Activated CD4-positive, alpha-beta T cell treated with anti-CD3 and anti-CD28 coated beads for 4 hours (primary cell): ENCODE measurements at regions not wholly inside any gene's neighbourhood (a gene's known extent, or its start where the extent isn't known, plus 50 kb on each side); places are given as distances from the start of the nearest gene placed in this dataset.
"Not testable (repeated sequence)": the region's sequence is repeated elsewhere in the genome, so short reads cannot be mapped to it uniquely, and the experiment has no call there.

Source experiments
- DNase-seq, 2 donors: peaks; one replicate each; pipeline ENCODE4 v3.0.0-alpha.2; 2020

DNA sequence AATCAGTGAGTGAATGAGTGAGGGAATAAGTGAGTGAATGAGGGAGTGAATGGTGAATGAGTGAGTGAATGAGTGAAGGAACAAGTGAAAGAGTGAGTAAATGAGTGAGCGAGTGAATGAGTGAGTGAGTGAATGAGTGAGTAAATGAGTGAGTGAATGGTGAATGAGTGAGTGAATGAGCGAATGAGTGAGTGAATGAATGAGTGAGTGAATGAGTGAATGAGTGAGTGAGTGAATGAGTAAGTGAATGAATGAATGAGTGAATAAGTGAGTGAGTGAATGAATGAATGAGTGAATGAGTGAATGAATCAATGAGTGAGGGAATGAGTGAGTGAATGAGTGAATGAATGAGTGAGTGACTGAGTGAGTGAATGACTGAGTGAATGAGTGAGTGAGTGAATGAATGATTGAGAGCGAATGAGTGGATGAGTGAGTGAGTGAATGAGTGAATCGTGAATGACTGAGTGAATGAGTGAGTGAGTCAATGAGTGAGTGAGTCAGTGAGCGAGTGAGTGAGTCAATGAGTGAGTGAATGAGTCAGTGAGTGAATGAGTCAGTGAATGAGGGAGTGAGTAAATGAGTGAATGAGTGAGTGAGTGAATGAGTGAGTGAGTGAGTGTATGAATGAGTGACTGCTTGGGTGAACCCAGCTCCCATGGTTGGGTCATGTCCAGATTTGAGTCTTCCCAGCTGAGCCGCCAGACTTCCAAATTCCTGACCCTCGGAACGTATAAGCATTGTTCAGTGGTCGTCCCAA is 133.0 kb downstream of the NPIPB11 start:
- not testable (repeated sequence) for DNase-seq

DNA sequence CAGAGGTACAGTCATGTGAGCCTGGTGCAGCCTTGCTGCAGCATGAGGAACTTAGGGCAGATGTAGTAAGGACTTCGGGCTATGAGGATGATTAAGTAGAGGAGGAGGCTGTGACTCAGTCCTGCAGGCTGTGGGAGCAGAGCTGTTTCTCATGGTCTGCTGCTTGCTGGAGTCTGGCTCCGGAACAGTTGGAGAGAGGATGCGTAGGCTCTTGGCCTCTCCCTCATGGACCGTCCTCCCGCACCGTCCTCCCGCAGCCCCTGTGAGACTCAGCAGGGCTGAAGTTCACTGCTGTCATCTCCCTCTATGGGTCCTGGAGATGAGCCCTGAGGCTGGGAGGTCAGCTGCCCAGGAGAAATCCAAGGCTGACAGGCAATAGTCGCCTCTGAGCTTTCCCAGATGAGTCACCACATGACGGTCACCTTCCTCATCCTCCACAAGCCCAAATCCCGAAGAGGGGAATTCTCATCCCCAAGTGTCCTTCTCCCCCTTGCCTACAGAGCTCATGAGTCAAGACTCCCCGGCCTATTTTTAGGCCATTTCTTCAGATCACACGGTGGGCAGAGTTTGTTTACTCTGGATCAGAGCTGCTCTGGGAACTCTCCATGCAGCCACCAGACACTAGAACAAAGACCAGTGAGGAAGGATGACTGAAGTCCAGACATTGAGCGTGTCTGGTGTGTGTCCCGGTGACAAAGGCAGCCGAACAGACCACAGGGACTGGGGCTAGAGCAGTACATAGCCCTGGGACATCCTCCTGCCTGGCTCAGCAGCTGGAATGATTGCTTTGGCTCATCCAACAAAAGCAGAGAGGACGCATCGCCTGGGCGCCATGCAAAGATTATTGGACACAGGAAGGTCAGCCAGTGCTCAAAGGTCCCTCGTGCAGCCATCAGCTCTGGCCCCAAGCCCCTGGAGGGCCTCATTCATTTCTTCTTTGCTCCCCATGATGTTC is 134.5 kb downstream of the NPIPB11 start:
- DNase-seq: not testable (repeated sequence)

DNA sequence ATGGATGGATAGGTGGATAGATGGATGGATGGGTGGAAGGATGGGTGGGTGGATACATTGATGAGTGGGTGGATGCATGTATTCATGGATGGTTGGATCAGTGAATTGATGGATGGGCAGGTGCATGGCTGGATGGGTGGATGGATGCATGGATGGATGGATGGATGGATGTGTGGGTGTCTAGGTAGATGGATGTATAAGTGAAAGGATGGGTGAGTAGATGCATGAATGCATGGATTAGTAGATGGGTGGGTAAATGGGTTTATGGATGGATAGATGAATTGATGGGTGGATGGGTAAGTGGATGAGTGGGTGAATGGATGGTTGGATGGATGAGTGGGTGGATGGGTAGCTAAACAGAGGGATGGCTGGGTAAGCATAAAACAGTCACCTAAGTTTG is 135.6 kb downstream of the NPIPB11 start:
- DNase-seq: not testable (repeated sequence)

DNA sequence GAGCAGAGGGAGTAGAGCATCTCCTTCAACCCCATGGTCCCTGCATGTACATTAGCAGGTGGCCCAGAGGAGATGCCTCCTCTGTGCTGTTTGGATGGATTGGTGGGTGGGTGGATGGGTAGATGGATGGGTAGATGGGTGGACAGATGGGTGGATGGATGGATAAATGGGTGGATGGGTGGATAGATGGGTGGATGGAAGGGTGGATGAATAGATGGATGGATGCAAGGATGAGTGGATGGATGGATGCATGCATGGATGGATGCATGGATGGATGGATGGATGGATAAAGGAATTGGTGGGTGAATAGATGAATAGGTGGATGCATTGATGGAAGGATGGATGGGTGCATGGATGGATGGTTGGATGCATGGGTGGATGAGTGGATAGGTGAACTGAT is 136.5 kb downstream of the NPIPB11 start:
- DNase-seq: not testable (repeated sequence)

DNA sequence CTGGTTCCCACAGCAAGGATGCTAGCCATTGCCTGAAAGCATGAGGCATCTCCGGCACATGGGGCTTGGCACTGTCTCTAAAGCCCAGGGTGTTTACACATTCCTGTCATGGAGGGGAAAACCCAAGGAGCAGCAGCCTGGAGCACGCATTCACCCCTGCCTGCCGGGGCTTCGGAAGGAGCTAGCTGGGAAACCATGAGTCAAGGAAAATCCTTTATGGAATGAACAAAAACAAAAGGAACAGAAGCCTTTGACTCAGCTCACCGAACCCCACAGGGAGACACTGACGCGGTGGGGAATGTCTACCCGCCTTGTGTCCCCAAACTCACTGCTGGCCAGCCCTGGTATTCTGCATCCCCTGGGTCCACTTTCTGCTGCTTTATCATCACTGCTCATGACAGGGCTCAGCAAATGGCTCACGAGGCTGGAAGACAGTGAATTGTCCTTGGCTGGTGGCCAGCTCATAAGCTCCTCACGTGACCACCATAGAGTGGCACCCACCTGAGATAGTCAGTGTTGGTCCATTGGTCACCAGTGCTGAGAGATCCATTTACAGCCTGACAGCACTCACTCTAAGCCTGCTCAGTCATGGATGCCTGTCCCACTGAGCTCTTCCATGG is 137.2 kb downstream of the NPIPB11 start:
- DNase-seq: not testable (repeated sequence)

DNA sequence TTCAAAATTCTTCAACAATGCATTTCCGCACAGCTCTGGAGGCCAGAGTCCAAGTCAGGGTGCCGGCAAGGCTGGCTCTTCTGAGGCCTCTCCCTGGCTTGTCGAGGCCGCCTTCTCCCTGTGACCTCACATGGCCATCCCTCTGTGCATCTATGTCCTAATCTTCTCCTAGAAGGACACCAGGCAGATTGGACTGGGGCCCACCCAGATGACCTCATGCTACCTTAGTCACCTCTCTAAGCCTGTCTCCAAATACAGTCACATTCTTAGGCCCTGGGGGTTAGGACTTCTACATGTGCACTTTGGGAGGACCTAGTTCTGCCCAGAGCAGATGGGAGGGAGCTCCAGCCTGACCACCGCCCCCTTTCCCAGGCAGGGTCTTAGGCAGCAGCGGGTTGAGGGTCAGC is 137.7 kb downstream of the NPIPB11 start:
- not testable (repeated sequence) for DNase-seq

DNA sequence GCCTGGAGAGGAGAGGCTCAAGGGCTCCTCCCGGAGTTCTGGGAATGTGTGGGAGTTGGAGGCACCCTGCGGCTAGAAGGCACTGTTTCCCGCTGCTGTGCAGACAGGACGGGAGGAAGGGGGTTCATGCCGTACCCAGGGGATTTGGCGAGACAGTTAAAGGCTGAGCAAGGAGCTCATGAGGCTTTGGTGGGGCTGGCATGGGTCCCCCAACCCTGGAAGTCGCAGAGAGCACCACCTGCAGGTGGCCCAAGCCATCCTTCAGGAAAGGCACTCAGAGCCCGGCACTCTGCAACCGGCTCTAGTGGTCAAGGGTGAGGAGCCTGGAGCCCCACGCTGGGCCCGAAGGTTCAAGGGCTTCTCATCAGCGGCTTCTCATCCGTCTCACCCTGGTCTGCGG is 138.2 kb downstream of the NPIPB11 start:
- DNase-seq: not testable (repeated sequence)

DNA sequence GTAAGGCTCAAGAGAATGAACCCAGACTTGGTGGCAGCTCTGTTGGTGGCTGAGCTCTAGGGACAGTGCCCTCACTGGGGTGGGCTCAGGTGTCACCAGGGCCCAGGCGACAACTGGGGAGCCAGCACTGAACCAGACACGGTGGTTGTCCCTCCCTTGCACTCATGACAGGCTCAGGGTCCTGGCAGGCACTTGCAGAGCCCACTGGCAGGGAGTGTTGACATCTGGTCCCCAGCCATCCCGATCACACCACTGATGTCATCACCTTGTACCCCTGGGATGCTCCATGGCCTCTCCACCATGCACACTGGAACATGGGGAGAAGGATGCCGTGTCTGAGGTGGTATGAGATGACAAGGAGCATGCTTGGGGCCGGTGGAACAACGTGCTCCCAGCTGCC is 138.6 kb downstream of the NPIPB11 start:
- DNase-seq: not testable (repeated sequence)

DNA sequence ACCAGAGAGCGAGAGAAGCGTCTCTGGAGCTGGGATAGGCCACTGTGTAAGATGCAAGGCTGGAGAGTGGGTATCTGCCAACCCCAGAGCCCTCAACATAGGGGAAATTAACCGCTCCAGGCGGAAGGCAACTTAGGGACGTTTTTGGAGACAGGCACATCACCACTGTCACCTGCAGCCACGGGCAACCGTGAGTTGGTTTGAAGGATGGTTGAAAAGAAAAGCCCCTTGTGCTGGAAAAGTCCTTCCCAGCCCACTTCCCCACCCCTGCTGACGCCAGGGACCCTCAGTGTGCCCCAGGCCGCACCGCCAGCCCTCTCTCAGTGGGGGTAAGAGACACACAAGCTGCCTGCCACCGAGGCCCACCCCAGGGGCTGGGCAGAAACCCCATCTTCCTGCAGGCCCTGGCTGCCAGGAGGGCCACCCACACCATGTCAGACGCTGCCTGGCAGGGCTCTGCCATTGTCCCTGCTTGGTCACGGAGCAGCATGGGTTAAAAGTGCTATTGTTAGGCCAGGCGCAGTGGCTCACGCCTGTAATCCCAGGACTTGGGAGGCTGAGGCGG is 139.4 kb downstream of the NPIPB11 start:
- not testable (repeated sequence) for DNase-seq

DNA sequence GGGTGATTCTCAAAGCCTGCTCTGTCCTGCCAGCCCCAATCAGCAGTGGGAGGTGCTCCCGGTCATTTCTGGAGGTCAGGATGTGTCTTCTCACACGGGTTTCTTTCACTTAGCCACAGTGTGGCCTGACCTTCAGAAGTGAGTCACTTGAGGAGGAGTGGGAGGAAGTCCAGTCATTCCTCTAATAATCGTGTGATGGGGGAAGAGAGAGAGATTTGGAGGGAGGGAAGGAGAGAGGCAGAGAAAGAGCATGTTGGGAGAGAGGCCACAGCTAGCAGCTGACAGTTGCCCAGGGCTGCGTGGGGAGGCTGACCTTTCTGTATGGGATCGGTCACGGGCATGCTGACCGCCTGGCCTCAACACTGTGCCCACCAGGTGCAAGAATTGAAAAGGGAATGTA is 139.9 kb downstream of the NPIPB11 start:
- DNase-seq: not testable (repeated sequence)

DNA sequence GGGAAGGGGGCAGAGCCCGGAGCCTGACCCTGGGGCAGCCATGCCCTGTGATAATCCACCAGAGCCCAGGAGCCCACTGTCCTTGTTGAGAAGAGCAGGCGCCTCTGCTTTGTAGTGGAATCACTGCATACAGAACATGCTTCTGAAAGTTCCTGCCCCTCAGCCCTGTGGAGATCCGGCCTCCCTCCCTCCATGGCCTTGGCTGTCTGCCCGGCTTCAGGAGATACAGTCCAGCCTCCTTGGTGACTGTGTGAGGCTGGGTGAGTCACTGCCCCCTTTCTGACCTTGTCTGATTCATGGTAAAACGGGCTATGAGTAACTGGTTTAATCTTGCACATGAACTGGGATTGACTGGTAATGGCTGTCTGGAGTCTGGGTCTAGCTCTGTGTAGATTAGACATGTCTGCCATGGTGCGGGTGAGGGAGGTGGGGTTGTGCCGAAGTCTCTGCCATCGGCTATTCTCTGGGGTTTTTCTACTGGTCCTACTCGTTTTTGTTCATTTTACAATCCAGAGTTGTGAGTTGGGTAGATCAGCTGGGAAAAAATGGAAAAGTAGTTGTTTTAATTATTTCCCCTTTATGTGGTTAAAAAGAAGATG is 141.2 kb downstream of the NPIPB11 start:
- DNase-seq: peak in 1 of 2 donors; percentile 8

DNA sequence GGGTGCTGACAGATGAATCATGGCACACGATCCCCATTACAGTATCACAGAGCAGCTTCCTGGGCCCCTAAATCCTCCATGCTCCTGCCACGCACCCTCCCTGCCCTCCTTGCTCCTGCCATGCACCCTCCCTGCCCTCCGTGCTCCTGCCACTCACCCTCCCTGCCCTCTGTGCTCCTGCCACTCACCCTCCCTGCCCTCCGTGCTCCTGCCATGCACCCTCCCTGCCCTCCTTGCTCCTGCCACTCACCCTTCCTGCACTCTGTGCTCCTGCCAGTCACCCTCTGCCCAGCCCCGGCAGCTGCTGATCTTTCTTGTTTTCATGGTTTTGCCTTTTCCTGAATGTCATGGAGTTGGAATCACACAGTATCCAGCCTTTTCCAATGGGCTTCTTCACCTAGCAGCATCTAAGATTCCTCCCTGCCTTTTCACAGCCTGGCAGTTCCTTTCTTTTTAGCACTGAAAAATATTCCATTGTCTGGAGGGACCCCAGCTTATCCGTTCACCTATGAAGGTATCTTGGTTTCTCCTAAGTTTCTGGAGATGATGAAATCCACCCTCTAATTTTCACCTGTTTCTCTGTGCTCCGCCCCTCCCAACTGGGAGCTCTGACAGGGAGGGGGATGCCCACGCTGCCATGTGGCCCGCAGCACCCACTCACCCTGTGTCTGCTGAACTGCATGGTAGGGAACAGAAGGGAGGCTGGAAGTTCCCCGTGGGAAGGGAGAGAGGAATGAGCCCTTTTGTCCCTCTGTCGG is 142.3 kb downstream of the NPIPB11 start:
- not testable (repeated sequence) for DNase-seq

DNA sequence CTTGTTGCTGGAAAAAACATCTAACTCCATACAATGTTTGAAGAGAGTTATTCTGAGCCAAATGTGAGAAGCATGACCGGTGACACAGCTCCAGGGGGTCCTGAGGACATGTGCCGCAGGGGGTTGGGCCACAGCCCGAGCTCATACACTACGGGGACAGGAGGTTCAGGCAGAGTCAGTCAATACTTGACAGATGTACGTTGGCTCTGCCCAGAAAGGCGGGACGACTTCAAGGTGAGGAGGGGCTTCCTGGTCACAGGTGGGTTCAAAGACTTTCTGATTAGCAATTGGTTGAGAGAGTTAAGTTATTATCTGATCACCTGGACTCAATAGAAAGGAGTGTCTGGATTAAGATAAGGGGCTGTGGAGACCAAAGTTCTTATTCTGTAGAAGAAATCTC is 143.8 kb downstream of the NPIPB11 start:
- DNase-seq: not testable (repeated sequence)

DNA sequence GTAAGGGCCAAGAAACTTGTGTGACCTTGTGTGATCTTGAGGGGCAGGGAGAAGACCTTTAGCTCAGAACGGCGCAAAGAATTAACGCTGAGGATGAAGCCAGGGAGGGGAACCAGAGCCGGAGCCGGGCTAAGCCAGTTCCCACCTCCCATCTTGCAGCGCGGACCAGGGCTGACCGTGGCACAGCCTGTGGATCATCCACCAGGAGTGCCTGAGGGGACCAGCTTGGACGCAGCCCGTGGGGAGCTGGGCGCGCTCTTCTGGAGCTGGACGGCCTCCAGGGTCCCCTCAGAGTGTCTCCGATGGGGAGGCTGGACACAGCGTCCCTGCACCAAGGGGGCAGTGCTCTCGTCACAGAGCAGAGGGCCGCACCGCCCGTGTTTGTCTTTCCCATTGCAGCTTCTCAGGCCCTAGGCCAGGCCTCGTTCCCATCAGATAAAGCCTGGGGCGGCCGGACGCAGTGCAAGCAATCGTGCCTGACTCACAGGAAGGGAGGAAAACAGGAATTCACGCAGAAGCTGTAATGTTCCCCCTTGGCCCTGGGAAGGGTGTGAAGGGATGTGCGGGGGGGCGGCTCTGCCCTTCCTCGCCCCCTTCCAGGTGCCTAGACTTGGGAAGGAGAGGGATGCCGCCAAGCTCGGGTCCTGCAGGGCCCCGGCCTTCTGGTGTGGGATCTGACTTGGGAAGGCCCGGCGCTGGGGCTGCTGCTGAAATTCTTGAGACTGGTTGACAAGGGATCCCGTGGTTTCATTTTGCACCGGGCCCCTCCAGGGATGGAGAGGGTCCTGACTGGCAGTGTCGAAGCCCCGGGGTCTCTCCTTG is 144.9 kb downstream of the NPIPB11 start:
- DNase-seq: not testable (repeated sequence)

DNA sequence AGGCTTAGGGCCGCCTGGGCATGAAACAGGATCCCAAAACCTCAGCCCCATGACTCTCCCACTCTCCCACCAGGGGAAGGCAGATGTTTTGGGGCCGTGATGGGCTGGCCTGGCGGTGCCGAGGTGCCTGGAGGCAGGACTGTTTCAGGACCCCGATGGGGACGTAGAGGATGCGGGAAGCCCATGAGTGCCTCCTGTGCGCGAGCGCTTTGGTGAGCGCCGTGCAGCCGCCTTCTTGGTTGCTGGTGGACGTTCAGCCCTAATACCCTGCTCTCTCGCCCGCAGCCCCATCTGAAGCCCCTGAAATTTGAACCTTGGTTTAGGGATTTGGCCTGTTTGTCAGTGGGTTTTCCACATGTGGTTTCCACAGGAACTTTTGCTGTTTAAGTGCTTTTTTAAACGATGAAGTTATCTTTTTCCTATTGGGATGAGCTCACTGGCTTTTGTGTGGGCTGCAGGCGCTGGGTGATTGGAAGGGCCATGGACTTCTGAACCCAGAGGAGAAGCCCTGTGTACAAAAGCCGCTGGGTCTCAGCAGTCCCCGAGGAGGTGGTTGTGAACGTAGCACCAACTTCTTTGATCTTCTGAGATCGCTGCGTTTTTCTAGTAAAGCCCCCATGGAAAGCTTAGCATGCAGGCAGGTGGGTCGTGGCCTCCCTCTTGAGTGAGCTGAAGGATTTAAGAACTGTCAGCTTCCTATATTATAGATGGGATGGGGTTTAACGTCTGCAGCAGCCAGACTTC is 145.7 kb downstream of the NPIPB11 start:
- DNase-seq: not testable (repeated sequence)

DNA sequence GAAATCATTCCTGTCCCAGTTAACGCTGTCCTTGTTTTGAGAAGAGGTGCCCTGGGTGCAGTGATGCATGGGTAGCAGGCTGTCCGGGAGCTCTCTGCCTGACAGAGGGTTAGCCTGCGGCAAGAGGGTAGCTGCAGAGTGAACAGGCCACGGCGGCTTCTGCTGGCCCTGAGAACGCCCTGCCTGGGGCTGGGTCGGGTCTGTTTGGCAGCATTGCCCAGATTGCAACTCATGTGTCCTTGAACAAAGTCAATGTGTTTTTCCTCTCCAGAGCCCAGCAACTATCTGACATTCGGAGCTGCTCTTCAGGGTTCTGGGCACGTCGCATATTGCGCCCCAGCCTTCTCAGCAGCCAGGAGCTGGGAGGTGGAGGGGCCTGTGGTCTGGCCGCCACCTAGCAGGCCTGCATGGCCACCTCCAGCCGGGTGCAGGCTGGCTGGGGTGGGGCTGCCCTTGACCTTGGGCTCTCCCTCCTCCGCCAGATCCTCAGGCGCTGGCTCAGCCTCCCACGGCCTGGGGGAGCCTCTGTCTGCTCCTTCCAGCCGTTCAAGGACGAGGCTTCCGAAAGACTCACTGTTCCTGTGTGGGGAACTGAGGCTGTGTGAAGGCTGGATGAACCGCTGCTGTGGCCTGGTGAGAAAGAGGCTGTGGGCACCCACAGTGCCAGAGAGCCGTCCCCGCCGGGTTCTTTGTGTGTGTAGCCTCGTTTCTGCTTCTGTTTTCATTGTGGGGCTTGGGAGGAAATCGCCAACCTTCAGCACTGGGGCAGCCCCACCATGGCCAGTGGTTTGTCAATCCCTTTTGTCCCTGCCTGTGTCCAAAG is 146.7 kb downstream of the NPIPB11 start:
- DNase-seq: not testable (repeated sequence)

DNA sequence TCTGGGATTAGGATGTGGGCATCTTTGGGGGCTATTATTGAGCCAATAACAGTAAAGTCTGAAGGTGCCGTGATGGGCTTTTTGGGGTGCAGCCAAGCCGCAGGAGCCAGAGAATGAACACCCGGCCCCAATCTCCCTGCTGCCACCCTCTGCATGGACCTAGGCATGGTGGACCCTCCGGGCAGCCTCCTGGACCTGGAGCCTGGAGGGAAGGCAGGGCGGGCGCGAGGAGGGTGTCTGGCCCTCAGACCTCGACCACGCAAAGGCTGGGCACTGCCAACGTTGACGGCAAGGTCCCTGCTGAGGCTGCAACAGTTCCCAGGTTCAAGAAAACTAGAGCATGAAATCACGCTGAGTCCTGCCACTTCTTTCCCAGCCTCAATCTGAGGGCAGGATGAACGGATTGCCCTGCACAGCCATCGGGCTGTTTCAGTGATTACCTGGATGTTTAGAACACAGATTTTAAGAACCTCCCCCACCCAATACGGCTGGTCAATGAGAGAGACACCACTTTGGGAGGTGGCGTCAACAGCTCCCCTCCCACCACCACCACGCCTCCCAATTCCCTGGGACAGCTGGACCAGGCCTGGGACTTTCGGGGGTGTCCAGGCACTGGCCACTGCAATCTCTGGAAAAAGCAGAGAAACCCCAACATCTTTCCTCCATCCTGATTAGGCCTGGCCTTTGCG is 147.4 kb downstream of the NPIPB11 start:
- not testable (repeated sequence) for DNase-seq
